ENCODE measurements at regions not wholly inside any gene's neighbourhood (a gene's known extent, or its start where the extent isn't known, plus 50 kb on each side); places are given as distances from the start of the nearest gene placed in this dataset.
A peak's percentile ranks its signal among the peaks of the same experiment; 100 is the strongest.
"Not testable (repeated sequence)": the region's sequence is repeated elsewhere in the genome, so short reads cannot be mapped to it uniquely, and the experiment has no call there.

DNA sequence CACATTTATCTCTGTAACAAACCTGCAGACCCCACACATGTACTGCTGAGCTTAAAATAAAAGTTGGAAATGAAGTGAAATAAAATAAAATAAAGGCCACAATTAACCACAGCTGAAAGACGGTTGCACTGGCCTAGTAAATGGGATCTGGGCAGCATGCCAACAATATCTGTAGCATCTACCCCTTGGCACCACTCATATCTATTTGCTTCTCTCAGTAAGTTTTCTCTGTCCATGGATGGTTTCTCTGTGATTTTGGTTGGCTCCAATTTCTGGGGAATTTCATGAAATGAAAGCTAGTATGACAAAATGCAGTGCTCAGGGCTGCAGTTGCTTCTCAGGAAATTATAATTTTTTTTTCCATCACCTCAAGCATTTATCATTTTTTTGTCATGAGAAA, 172.0 kb upstream of the IL15 start:
- peak; percentile 5 for DNase-seq

DNA sequence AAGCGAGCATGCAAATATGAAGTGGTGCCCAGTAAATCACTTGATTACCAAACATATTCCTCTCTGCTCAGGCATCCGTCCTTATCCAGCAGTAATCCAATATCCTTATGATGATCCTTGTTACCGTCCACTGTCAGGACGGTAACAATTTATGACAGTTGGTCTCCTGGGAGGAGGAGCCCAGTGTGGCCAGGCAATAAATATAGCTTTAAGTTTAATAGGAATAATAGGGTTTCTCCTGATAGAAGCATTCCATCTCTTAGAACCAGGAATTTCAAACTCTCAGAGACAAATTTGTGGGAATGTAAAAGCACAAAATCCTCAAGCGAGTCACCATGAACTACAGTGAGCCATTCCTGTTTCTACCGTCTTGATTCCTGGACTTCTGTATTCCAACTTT, 171.2 kb upstream of the IL15 start:
- peak; percentile 44 for DNase-seq

DNA sequence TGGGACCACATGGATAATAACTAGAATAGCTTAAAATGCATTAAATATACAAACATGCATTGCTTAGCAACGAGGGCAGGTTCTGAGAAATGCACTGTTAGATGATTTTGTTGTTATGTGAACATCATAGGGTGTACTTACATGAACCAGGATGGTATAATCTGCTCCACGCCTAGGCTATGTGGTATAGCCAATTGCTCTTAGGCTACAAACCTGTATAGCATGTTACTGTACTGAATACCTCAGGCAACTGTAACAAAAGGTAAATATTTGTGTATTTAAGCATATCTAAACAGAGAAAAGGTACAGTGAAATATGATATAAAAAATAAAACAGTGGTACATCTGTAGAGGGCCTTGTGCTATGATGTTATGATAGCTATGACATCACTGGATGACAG, 169.2 kb upstream of the IL15 start:
- no peak for DNase-seq

DNA sequence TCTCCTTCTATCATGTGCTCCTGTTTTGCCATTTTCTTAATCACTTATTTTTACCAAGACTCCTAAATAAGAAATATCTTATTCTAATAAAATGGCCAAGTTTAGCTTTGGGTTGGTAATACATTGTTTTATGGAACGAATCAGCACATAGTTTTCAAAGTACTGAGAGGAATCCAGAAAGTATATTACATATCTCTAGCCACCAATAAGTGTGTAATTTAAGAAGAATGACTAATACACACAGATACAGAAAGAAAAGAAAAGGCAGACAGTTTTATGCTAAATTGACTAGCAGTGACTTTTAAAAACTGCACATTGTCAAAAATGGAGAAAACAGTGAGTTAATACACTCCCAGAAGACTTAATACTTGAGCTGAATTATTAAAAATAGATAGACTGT, 167.0 kb upstream of the IL15 start:
- peak; percentile 37 for DNase-seq

DNA sequence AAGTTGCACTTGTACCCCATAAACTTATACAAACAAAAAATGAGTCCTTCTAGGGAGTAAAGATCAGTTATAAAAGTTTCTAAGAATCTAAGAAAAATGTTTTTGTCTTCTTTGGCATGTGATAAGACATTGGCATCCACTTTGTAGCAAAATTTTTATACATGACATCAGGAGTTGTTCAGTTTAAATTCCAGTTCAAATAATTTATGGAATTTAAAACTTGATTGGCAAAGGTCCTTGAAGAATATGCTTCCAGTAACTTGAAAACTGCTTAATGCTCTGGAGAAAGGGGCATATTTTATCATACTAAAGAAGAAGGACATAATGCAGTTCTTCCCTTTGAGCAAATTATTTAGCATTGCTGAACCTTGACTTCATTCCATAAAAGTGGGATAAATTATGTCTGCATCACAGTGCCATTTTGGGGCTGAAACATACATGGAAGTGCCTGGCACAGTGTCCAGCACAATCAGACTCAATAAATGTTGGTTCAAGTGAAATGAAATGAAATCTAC, 163.3 kb upstream of the IL15 start:
- DNase-seq = peak; percentile 16

DNA sequence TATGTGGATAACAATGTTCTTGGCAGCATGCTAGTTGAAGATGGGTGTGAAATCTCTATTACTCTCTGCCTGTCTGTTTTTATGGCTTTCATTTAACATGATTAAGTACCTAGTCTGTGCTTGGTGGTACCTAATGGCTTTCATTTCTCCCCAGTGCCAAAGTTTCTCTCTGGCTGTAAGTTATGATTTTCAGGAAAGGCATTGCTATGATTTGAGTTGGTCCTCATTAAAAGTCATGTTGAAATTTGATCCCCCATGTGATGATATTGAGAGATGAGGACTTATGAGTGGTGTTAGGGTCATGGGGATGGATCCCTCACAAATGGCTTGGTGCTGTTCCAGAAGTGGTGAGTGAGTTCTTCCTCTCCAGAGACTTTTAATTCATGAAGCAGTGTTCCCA, 162.4 kb upstream of the IL15 start:
- peak; percentile 80 for DNase-seq

DNA sequence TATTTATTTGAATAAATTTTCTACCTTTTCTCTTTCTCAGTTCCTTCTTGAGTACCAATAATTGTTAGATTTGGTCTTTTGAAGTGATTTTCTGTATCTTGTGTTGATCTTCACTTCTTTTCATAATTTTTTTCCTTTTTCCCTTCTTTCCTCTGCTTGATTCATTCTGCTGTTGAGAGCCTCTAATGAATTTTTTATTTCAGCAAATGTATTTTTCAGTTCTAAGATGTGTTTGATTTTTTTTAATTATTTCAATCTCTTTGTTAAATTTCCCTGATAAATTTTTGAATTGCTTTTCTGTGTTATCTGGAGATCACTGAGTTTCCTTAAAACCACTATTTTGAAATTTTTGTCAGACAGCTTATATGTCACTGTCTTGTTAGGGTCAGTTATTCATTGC, 155.4 kb upstream of the IL15 start:
- no peak for DNase-seq

DNA sequence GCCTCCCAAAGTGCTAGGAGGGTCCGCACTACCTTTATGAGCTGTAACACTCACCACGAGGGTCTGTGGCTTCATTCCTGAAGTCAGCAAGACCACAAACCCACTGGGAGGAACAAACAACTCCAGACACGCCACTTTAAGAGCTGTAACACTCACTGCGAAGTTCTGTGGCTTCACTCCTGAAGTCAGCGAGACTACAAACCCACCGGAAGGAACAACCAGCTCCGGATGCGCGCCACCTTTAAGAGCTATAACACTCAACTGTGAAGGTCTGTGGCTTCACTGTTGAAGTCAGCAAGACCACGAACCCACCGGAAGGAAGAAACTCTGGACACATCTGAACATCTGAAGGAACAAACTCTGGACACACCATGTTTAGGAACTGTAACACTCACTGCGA, 152.1 kb upstream of the IL15 start:
- DNase-seq = not testable (repeated sequence)

DNA sequence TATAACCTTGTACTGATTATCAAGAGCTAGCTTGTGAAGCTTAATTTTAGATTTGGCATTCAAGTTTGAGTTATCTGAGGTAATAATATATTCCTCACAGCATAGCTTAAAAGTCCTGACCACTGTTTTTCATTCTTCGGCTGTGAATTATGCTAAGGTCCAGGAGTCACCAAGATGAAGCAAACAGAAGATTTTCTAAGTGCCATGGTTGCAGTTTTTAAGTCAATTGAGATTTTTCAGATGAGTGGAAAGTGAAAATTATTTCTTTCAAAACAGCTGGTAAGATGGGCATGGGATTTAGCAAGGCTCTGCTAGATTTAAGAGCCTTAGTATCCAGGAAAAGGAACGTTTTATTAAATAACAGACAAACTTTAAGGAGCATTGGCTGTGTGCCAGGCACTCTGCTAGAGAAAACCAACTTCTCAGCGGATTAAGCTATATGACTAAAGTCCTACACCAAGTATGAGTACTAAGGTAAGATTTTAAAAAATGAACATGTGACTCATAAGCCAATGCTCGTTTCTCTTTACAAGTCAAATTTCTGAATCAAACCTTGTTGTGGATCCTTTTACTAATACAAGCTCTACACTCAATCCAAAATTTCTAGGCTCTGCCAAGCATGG, 149.9 kb upstream of the IL15 start:
- peak; percentile 91 for DNase-seq

DNA sequence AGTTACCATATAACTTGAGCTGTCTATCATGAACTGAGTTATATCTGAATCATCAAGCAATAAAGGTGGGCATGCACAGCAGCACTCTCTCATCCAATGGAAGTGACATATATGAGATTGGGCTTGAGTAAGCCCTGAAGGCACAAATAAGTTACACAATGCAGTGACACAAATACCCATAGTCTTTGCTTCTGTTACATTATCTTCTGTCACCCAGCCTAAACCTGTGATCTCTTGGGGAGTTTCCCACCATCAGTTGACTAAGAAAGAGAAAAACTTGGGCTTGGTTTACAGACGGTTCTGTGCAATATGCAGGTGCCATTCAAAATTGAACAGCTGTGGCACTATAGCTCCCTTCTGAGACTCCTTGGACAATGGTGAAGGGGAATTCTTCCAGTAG, 138.8 kb upstream of the IL15 start:
- no peak for DNase-seq

DNA sequence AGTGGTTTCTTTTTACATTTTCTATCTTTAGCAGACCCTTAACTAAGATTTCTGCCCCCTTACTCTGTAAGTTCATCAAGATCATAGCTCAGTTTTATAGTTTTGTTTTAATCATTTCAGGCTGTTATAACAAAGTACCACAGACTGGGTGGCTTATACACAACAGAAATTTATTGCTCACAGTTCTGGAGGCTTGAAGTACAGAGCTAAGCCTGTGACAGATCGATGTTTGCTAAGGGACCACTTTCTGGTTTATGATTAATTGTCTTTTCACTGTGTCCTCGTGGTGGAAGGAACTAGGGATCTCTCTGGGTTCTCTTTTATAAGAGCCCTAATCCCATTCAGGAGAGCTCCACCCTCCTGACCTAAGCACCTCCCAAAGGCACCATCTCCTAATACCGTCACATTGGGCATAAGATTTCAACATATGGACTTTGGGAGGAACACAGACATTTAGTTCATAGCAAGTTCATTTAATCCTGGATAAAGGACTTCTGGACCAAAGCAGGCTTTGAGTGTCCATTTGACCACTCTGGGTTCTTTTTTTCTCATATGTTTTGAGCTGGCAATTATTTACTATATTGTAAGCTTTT, 137.0 kb upstream of the IL15 start:
- DNase-seq = no peak

DNA sequence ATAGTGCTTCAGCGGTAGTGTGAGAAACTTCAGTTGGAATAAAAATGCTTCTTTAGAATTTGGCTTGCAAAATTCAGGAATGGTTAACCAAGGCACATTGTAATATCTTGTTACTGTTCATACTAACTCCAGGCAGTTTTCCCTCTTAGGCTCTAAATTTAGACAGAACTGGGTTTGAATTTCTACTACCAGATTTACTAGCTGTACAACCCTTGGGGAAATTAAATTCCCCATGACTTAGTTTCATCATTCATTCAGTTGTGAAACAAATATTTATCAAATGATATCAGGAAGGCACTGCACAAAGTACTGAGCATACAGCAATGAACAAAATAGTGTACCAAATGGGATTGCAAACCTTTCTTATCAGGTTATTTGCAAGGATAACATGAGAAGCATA, 135.0 kb upstream of the IL15 start:
- DNase-seq = no peak

DNA sequence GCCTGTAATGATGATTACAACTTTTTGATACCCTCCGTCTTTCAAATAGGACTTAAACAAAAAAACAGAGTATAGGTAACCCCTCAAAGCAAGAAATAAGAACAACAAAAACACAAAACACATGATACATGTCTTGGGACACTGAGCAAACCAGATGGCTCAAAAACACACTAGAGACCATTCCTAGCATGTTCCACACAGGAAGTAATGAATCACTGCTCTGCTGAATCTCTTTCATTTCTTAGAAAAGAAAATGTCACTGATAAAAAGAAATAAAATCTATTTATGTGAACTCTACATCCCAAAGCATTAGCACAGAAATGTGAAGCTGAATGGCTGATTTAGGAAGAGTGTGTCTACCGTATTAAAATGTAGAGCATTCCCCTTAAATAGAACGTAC, 134.5 kb upstream of the IL15 start:
- peak; percentile 36 for DNase-seq

DNA sequence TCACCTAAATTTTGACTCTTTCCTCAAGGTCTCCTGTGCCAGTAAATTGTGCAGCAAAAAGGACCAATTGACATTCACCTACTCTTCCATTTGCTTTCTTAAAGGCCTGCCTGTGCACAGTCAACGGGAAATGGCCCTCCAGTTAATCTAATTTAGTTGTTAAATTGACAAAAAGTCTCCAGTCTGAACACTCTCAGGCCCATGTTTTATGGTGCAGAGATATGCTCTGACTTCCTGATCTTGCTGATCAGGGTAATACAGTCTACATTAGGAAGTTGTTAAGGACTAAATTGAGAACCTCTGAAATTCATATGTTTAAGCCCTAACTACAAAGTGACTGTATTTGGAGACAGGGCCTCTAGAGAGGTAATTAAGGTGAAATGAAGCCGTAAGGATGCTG, 133.6 kb upstream of the IL15 start:
- DNase-seq = no peak

DNA sequence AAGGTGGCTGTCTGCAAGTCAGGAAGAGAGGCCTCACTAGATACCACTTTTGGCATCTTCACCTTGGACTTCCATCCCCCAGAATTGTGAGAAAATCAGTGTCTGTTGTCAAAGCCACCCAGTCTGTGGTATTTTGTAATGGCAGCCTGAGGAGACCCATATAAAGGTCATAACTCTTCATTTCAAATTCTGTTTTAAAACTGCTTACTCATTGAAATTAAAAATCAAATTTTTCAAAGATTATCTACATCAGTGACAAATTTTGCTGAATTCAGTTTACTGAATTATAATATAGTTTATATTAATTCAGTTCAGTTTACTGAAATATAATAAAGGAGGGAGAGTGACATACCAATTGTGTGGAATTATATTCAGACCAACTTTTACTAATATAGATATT, 133.1 kb upstream of the IL15 start:
- no peak for DNase-seq

DNA sequence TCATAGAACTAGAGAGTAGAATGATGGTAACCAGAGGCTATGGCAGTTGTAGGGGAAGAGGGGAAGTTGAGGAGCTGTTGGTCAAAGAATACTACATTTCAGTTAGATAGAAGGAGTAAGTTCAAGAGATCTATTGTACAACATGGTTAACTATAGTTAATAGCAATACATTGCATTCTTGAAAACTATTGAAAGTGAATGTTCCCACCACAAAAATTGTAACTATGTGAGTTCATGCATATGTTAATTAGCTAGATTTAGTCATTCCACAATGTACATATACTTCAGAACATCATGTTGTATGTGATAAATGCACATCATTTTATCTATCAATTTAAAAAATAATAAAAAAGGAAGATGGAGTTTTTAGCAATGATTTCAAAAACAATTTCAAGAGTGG, 125.3 kb upstream of the IL15 start:
- peak; percentile 66 for DNase-seq

DNA sequence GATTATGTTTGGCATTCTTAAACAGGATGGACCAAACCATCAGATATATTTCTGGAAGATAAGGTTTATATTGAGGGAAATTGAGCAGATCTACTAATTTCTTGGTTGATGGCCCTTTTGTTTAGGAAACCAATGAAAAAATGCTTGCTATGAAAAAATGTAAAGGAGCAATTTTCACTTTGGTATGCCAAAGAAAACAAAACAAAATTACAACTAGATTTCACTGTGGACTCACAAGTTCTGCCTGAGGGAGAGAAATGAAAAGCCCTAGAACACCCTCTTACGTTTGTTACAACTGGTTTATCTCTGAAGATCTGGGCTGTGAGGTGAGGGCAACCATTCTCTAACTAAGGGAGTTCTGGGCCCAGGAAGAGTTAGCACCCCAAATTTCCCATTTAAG, 122.5 kb upstream of the IL15 start:
- DNase-seq = peak; percentile 12

DNA sequence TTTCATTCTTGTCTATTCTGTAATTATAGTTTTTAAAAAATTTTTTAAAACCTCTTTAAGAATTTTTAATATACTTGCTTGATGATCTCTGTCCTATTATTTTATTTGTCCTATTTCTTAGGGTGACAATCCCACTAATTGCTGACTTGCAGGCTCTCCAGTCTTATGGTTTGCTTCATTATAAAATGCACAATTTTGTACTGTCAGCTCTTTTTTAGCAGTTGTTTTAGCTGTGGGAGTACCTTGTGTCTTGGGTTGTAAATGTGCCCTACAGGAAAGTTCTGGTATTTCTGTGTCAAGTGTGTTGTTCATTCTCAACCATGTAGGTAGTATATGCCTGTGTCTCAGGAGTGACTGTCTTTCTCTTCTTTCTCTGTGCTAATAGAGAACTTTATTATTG, 118.2 kb upstream of the IL15 start:
- DNase-seq = no peak

DNA sequence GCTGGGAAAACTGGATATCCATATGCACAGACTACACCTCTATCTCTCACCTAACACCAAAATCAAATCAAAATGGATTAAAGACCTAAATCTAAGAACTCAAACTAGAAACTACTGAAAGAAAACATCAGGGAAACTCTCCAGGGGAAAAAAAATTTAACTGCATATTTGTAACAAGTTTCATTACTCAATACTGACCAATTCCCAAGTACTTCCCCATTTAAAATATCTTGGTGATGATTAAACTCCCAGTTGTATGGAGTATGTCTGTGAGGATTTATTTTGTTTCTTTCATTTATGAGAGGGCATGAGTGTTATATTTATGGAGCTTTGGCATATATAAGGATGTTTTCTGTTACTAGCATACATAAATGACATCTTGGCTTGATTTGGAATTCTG, 112.3 kb upstream of the IL15 start:
- DNase-seq = peak; percentile 70

DNA sequence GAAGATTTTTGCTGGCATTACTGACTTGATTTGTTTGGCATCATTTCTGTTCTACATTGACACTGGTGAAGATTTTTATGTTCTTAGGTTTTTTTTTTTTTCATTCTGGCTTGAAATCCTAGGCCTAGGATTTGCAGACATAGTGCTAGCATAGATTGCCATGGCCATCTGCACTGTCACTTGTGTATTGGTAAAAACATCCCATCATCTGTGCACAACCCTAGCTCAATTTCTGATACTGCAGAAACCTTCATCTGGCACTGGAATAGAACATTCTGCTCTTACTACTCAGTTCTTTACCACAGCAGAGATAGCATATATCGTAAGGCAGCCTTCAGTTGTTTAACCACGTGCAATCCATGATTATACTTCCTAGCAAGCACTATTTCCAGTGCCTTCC, 111.5 kb upstream of the IL15 start:
- no peak for DNase-seq

DNA sequence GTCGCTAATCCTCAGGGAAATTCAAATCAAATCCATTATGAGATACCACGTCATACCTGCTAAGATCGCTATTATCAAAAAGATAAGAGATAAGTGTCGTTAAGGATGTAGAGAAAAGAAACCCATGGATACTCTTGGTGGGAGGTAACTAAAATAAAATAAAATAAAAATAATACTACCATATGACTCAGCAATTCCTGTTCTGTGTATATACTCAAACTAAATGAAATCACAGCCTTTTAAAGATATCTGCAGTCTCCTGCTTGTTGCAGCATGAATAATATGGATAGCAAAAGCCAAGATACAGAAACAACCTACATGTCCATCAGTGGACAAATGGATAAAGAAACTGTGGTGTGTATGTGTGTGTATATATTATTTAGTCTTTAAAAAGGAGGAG, 105.8 kb upstream of the IL15 start:
- DNase-seq = no peak

DNA sequence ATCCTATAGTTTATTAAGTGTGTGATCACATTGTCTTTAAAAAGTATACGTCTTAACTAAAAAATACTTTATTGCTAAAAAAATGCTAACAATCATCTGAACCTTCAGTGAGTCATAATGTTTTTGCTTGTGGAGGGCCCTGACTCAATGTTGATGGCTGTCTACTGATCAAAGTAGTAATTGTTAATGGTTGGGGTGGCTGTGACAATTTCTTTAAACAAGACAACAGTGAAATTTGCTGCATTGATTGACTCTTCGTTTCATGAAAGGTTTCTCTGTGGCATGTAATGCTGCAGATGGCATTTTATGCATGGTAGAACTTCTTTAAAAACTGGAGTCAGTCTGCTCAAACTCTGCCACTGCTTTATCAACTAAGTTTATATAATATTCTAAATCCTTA, 101.4 kb upstream of the IL15 start:
- DNase-seq = no peak

DNA sequence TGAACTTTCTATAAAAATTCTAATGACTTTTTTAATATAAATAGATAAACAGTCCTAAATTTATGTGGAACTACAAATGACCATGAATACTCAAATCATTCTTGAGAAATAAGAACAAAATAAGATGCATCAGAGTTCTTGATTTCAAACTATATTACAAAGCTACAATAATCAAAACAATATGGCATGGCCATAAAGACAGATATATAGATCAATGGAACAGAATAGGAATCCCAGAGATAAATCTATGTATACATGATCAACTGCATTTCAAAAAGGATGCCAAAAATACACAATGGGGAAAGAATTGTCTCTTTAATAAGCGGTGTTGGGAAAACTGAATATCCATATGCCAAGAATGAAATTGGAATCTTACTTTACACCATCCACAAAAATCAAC, 98.4 kb upstream of the IL15 start:
- DNase-seq = no peak

DNA sequence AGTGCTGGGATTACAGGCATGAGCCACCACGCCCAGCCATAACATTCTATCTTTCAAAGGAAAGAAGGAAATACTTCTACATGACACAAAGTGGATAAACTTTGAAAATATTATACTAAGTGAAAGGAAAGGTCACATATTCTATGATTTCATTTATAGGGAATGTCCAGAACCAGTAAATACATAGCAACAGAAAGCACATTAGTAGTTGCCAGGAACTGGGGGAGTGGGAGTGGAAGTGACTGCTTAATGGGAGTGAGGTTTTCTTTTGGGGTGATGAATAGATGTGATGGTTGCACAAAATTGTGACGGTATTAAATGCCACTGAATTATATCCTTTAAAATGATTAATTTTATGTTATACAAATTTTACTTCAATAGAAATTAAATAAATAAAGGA, 95.7 kb upstream of the IL15 start:
- DNase-seq = peak; percentile 49

DNA sequence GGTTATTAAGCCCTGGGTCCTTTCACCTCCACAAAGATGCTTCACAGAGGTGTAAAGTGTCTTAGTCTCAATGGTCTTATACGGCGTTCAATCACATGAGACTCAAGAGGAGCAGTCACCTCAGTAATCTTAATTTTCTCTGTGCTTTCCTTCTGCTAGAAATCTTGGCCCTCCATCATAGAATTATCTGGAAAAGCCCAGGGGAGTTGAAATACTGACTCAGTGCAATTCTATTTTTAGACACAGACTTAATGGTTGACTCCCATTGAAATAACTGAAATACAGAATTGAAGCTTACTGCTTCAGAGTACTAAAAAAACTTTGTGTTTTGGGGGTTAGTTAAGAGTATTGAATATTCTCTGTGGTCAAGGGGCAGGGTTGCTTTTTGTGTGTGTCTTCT, 94.5 kb upstream of the IL15 start:
- DNase-seq = peak; percentile 75

Measured in fibroblast of skin of right biceps (primary cell).